OCI-LY7 (cell line): ENCODE measurements at regions not wholly inside any gene's neighbourhood (a gene's known extent, or its start where the extent isn't known, plus 50 kb on each side); places are given as distances from the start of the nearest gene placed in this dataset.

Experiments used
- BruUV-seq: library from RNA; stranded (reverse); fragments of 400-500 nt; replicated peaks from 2 replicates; lab custom pipeline; 2021; lab: Mats Ljungman, UMichigan
- CTCF ChIA-PET: fragments of 300-600 bp; sonication (Branson Sonifier 250); formaldehyde crosslinking; loops from one replicate; lab custom pipeline; 2022; ENCODE audit warnings: antibody characterized with exemption; ENCODE audit not compliant: unreplicated experiment; lab: Charles Lee
- POLR2A ChIA-PET: fragments of 300-600 bp; sonication (Branson Sonifier 250); formaldehyde crosslinking; loops from one replicate; lab custom pipeline; 2022; ENCODE audit warnings: antibody characterized with exemption; lab: Charles Lee
- DNase-seq: peaks from one replicate; pipeline ENCODE4 v3.0.0-alpha.2; 2015; ENCODE audit warnings: low spot score
- H2AFZ ChIP-seq: fragments of 200-600 bp; sonication (generic), shearing (Covaris generic); 2 replicates; pipeline ENCODE4 v1.6.1; 2014; ENCODE audit warnings: mild to moderate bottlenecking, antibody characterized with exemption, low read length, moderate library complexity
- H3K27ac ChIP-seq: fragments of 200-600 bp; sonication (generic); 2 replicates; pipeline ENCODE4 v1.5.1; 2014; ENCODE audit warnings: mixed run types, low read depth, mild to moderate bottlenecking, moderate library complexity, low read length, inconsistent platforms; ENCODE audit not compliant: poor library complexity, severe bottlenecking
- H3K36me3 ChIP-seq: fragments of 200-600 bp; sonication (generic); 2 replicates; pipeline ENCODE4 v1.6.1; 2014; ENCODE audit warnings: mild to moderate bottlenecking, antibody characterized with exemption, low read length, moderate library complexity, mixed read lengths; ENCODE audit not compliant: insufficient read depth
- H3K4me1 ChIP-seq: fragments of 200-600 bp; sonication (generic); 2 replicates; pipeline ENCODE4 v1.5.1; 2014; ENCODE audit warnings: mild to moderate bottlenecking, low read length; ENCODE audit not compliant: insufficient read depth, poor library complexity, severe bottlenecking
- H3K4me2 ChIP-seq: fragments of 200-600 bp; sonication (generic); 2 replicates; pipeline ENCODE4 v1.6.1; 2014; ENCODE audit warnings: mild to moderate bottlenecking, low read length
- H3K4me3 ChIP-seq: fragments of 200-600 bp; sonication (generic); 2 replicates; pipeline ENCODE4 v1.5.1; 2014; ENCODE audit warnings: mild to moderate bottlenecking, low read depth, low read length; ENCODE audit not compliant: poor library complexity, severe bottlenecking
- H3K79me2 ChIP-seq: fragments of 200-600 bp; sonication (generic); 2 replicates; pipeline ENCODE4 v1.6.1; 2016; ENCODE audit warnings: low read depth, mild to moderate bottlenecking, low read length, moderate library complexity, mixed read lengths; ENCODE audit not compliant: insufficient read depth
- H3K9me2 ChIP-seq: fragments of 200-600 bp; sonication (generic); 2 replicates; pipeline ENCODE4 v1.6.1; 2016; ENCODE audit warnings: mild to moderate bottlenecking, low read length, mixed read lengths; ENCODE audit not compliant: insufficient read depth
- H3K9me3 ChIP-seq: fragments of 200-600 bp; sonication (generic); 2 replicates; pipeline ENCODE4 v1.6.1; 2014; ENCODE audit warnings: mild to moderate bottlenecking, mixed run types, low read length, mixed read lengths
- H4K20me1 ChIP-seq: fragments of 200-600 bp; sonication (generic); 2 replicates; pipeline ENCODE4 v1.6.1; 2014; ENCODE audit warnings: mild to moderate bottlenecking, antibody characterized with exemption, low read length, moderate library complexity, mixed read lengths; ENCODE audit not compliant: insufficient read depth
- CTCF ChIP-seq: fragments of 200-600 bp; sonication (generic); conservative IDR thresholded peaks from 2 replicates; pipeline ENCODE4 v1.5.1; 2014; ENCODE audit warnings: mild to moderate bottlenecking, antibody characterized with exemption, low read length, moderate library complexity, mixed read lengths
- EZH2phosphoT487 ChIP-seq: fragments of 200-600 bp; sonication (generic); IDR thresholded peaks from 2 replicates; pipeline ENCODE4 v1.6.1; 2018; ENCODE audit warnings: low read depth, borderline replicate concordance, mild to moderate bottlenecking, mixed run types, antibody characterized with exemption, low read length, moderate library complexity, mixed read lengths
- intact Hi-C: fragments of 100-400 bp; cut with micrococcal nuclease; formaldehyde crosslinking; loops from one replicate; pipeline ENCODE4 v1.10.0; 2022; ENCODE audit not compliant: unreplicated experiment

- no peak overlapping the region for H3K27ac ChIP-seq
- H3K4me1 ChIP-seq: no peaks in the 10 kb centered on the region
- H4K20me1 ChIP-seq: no peaks in the 10 kb centered on the region
- no peaks in the 10 kb centered on the region for H3K9me2 ChIP-seq
- intact Hi-C loops: no loop called here
- no peaks in the 10 kb centered on the region for H3K36me3 ChIP-seq
- H3K79me2 ChIP-seq: no peaks in the 10 kb centered on the region
- H3K9me3 ChIP-seq: no peaks in the 10 kb centered on the region
- H2AFZ ChIP-seq: no peak overlapping the region
- ChIA-PET POLR2A (no interaction called here), CTCF (no interaction called here)
- no TSS peak for BruUV-seq
- no peak overlapping the region for H3K4me3 ChIP-seq
- no peak for TF ChIP-seq EZH2phosphoT487
- TF ChIP-seq CTCF: no peak
- no peak for DNase-seq
- no peak overlapping the region for H3K4me2 ChIP-seq
These were observed 867.3 kb downstream of the PCDH18 start for GRCh38 chr4:136664988-136665387.

- TF ChIP-seq CTCF: no peak
- TF ChIP-seq EZH2phosphoT487: no peak
- intact Hi-C loops: no loop called here
- POLR2A ChIA-PET: interaction anchor here (1.2 kb wide), 1 partner anchor 29 kb away, joined by 3 read pairs; no protein-coding TSS in a partner anchor
- Histone ChIP-seq H3K27ac (no peak overlapping the region), H3K9me3 (no peaks in the 10 kb centered on the region), H2AFZ (no peak overlapping the region), H3K9me2 (no peaks in the 10 kb centered on the region), H3K4me1 (no peaks in the 10 kb centered on the region), H3K79me2 (no peaks in the 10 kb centered on the region), H3K36me3 (no peaks in the 10 kb centered on the region), H4K20me1 (no peaks in the 10 kb centered on the region), H3K4me3 (no peak overlapping the region), H3K4me2 (no peak overlapping the region)
- BruUV-seq: no TSS peak
- CTCF ChIA-PET: no interaction called here
- no peak for DNase-seq
These were observed 869.8 kb downstream of the PCDH18 start for GRCh38 chr4:136662539-136662938.

GRCh38 chr4:136653640-136654406 is 878.5 kb downstream of the PCDH18 start:
- no peaks in the 10 kb centered on the region for H3K36me3 ChIP-seq
- H3K4me2 ChIP-seq: no peak overlapping the region
- no peaks in the 10 kb centered on the region for H3K4me1 ChIP-seq
- H3K27ac ChIP-seq: no peak overlapping the region
- CTCF ChIA-PET: no interaction called here
- intact Hi-C loops: no loop called here
- H4K20me1 ChIP-seq: no peaks in the 10 kb centered on the region
- no peaks in the 10 kb centered on the region for H3K79me2 ChIP-seq
- BruUV-seq: no TSS peak
- DNase-seq: no peak
- no peak overlapping the region for H2AFZ ChIP-seq
- no peak for TF ChIP-seq CTCF
- no peak for TF ChIP-seq EZH2phosphoT487
- H3K9me2 ChIP-seq: no peaks in the 10 kb centered on the region
- no peak overlapping the region for H3K4me3 ChIP-seq
- POLR2A ChIA-PET: no interaction called here
- H3K9me3 ChIP-seq: no peaks in the 10 kb centered on the region
